HG02885 (cell line): ENCODE measurements at regions not wholly inside any gene's neighbourhood (a gene's known extent, or its start where the extent isn't known, plus 50 kb on each side); places are given as distances from the start of the nearest gene placed in this dataset.
"Not testable (repeated sequence)": the region's sequence is repeated elsewhere in the genome, so short reads cannot be mapped to it uniquely, and the experiment has no call there.

Experiments
- ATAC-seq: cut with Tn5 transposase; IDR thresholded peaks from one replicate; pipeline ENCODE4 v1.9.1; 2021; ENCODE audit warnings: mild to moderate bottlenecking; ENCODE audit not compliant: unreplicated experiment, poor library complexity

DNA sequence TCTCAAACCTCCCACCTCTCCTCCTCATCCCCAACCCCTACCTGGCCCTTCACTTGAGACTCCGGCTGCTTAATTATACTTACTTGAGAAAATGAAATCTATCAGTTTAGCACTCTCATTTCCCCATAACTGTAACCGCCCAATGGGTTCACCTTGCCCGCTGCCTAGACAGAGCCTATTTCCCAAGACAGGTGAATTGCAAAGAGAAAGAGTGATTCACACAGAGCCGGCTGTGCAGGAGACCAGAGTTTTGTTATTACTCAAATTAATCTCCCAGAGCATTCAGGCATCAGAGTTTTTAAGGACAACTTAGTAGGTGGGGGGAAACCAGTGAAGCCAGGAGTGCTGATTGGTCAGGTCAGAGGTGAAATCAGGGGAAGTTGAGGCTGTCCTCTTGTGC is 301.4 kb upstream of the CDYL start:
- no peak for ATAC-seq

DNA sequence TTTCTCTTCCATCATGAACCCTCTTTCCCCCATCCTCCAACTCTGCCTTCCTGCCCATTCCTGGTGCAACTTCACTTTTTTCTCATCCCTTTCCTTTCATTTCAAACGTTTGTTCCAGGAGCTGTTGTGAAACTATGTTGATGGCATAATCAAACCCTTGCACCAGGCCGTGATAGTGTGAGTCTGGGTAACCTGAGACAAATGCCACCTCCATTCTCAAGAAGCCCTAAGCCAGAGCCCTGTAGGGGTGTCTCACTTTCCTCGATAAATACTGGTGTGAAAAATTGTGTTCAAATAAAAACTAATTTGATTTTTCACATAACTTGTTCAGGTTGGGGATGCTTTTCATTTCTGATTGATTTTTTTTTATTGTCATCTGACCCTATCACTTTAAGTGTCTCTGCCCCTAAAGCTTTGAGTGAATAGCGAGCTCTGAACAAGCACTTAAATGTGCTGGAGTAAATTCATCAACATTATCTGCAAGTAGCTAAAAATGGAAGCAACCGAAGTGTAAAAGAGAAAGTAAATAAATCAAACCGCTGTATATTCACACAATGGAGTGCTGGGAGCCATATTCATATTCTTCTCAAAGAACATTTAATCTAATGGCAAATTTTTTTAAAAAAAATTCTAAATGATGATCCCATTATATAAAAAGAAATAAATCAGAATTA is 303.1 kb upstream of the CDYL start:
- no peak for ATAC-seq

DNA sequence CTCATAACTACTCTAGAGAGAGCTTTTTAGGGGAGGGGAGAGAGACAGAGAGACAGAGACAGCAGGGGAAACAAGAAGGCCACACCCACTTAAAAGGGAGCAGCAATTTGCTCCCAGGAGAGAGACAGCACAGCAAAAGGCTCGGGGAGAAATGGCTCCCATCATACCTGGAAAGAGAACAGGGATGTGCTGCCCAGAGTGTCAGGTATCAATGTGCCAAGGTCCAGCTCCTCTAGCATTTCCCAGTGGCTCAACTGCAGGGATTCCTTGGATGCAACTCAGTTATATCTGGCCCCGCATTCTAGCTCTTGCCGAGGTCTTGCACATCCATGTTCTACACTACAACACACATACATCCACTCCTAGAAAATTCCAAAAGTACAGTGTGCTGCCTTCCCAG is 304.0 kb upstream of the CDYL start:
- ATAC-seq = no peak

DNA sequence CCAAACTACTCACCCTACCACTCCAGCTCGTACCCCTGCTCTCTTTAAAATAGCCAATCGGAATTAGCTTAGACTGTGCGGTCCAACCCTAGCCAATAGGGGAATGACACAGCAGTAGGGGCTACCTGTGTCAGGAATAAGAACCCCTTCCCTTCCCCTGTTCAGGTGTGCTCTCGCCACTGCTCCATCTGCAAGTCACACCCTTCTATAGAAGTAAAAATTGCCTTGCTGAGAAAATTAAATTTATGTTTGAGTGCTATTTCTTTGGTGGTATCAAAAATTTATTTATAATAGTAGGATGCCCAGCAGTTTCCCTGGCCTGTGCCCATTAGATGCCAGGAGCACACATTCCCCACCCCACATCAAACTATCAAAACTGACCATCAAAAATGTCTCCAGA is 304.7 kb upstream of the CDYL start:
- ATAC-seq = not testable (repeated sequence)

DNA sequence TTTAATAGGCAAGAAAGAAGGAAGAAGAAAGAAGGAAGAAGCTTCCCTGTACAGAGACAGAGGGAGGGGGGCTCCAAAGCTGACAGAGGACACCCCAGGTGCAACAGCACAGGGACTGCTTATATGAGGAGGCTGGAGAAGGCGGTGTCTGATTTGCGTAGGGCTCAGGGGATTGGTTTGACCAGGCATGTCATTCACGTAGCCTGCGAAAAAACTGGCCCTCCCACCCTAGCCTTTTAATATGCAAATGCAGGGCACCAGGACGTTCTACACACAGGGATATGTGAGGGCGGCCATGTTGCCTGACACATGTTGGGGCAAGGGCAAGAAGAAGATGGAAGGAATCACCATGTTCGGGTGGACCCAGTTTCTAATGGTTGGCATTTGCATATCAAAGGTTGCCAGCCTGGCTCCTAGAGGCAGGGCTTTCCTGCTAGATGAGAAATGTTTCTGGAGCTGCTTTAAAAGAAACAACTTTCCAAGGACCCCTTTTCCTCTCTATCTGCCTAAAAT is 305.4 kb upstream of the CDYL start:
- no peak for ATAC-seq

DNA sequence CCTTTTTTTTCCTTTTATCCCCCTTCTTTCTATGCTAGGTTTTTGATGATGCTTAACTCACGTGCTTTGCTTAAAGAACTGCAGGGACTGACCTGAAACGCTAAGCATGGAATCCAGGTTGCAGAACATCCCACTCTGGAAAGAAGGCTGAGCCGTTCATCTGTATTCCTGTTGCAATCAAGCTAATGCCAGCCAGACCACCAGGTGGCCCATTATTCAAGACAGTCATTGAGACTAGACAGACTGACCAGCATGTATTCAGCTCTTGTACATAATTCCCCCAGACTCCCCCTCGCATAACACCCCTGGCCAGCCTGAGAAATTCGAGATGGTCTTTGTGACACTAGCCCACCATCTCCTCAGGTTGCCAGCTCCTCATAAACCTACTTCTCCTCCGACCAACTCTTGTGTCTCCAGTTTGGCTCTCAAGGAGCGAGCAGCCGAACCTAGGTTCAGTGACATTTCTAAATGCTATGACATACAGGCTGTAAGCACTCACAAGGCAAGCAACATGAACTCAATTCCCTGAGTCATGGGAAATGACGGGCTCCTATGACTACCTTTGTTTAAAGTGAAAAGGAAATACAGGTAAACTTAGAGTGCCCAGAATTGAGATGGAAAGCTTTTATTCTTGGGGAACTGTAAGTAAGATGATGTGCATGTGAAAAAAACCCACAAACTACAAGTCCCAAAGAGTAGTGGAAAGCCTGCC is 309.3 kb upstream of the CDYL start:
- no peak for ATAC-seq

DNA sequence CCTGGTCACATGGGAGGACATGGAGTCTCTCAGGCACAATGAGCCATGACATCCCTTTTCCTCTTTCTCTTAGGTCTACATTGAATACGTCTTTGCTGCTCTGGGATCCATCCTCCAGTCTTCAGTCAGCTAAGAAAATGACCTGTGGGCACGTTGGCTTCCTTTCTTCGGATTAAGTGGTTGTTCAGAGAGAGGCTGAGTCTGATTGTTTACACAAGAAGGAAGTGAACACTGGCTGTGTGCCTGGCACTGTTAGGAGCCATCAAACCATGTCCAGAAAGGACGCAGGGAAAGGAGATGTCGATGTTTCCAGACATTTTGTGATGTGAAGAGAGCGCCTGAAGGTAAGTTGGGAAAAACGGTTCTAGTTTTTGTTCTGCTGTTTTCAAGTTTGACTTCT is 309.9 kb upstream of the CDYL start:
- ATAC-seq = no peak

DNA sequence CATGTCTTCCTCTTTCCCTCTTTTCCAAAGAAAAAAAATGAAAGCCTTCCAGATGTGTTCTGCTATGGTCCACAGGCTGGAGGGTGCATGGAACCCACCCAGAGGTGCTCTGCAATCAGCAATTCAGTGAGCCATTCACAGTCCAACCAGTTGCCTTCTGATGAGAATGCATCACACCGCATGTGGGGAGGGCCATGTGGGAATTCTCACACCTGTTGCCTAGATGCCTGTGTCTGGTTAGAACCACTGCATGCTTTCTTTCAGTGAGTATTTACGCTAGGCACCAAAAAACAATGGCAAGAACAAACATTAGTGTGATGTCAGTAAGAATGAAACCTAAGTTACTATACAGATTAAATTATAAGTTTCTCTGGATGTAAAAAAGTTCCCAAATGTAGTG is 311.6 kb upstream of the CDYL start:
- ATAC-seq = no peak

DNA sequence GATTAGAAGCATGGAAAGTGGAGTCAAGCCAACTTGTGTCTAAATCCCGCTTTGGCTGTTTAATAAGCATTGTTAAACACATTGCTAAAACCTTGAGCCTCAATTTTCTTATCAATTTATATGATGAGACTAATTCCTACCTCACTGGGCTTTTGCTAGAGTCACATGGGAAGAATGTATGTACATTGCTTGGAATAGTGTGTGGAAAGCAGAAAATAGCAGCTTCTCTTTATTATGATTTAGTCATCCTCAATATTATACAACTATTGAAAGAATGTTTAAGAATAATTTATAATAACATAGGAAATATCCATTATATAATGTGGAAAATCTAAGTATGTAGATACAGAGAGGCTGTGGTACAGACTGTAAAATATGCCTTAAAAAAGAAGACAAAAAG is 313.0 kb upstream of the CDYL start:
- ATAC-seq = no peak

DNA sequence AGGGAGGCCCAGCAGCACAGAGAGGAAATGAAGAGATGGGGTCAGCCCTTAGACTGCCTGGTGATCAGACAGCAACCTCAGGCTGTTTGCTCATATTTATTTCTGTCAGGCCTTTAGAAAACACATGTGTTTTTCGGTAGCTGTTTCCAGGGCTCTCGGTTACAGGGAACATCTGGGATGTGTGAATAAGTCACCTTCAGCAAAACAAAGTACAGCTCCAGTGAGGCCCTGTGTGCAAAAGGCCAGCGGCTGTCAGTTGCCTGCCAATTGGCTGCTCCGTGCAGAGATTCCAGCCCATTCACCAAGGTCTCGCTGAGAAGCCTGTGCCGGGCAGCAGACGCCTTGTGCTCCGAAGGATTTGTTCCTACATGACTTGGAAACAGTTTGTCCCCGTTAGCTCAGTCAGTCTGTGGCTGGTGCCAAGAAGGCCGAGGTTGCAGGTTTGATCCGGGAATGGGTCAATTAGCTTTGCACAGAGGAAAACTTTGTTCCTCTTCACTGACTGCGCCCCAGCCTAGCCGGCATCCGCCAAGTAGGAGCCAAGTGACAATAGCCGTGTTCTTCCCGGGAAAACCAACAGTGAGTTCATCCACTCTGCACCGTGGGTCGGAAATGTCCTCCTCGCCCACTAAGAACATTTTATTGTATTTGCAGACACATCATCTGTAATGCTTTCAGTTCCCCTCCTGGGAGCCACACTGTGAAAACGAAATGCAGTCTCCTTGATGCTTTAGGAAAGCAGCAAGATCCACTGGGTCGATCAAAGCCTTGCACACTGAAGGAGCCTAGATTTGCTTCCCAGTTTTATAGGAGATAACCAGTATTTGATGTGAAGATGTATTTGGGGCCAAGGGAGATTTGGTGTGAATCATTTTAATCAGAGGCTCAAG is 315.4 kb upstream of the CDYL start:
- no peak for ATAC-seq

DNA sequence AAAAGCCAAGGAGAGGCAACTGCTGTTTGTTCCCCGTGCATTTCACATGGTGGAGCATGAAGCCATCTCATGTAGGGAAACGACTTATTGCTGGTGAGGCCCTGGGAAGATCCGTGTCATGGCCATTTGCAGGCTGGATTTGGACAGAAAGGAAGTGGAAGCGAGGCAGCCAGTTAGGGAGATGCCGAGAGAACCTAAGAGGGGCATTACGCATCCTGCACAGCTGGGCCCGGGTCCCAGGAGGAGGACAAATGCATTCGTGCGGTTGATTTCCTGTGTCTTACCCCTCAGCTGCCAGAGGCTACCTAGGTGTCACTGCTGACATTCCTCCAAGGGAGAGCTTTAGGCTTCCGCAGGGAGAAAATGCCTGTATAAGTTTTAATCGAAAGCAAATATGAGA is 316.2 kb upstream of the CDYL start:
- no peak for ATAC-seq

DNA sequence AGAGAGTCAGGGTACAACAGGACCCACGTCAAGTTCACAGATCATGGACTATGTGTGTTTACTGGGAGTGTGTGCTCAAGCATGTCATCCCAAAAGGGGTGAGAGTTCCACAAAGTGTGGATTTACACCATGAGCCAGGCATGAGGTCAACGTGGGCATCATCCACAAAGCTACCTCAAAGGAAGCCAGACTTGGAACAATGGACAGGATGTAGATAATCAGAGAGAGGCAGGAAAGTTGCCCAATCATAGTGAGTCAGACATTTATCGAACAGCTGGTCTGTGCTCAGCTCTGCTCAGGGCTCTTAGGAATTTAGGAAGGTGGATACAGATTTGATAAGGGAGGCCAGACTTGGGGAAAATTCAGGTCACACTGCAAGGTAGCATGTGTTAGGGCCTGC is 317.2 kb upstream of the CDYL start:
- no peak for ATAC-seq

DNA sequence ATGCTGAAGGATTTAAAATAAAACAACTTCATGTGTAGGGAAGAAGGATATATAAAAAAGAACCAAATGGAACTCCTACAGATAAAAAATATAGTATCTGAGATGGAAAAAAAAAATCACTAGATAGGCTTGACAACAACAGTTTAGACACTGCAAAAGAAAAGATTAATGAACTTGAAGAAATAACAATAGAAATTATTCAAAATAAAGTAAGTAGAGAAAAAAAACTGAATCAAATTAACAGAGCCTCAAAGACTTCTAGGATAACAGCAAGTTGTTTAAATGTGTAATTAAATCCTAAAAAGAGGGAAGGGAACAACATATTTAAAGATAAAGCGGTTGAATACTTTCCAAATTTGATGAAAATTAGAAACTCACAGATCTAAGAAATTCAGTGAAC is 316.3 kb upstream of the ECI2 start:
- no peak for ATAC-seq

DNA sequence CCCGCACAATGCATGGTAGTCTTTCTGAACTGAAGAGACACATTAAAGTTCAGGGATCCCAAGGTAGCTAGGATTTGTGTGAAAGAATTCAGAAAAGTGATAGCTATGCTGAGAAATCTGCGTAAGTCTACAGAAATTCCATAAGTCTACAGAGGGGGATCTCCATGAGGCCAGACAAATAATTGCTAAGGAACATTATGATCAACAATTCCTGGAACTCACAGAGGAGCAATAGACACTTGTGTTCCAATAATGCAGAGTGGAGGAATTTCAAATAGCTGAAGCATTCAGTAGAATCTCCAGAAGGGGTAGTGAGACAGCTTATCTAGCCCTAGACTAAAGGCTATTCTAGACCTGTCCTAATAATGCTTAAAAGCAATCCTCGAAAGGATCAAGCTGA is 315.7 kb upstream of the ECI2 start:
- no peak for ATAC-seq

DNA sequence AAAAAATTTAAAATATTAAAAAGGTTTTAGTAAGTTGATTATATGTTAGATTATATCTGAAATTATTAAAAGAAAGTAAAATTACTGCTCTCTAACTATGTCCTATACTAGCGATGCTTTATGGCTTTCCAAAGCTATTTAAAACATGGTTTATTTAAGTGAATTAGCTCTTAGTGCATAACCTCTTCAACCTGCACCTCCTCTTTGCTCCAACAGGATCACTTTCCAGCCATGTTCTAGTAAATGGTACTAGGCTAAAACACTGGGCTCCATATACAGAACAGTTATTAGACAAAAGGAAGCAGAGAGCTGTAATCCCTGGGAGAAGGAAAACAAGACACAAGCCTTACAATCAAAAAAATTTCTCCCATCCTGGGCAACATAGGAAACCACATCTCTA is 314.9 kb upstream of the ECI2 start:
- ATAC-seq = no peak

DNA sequence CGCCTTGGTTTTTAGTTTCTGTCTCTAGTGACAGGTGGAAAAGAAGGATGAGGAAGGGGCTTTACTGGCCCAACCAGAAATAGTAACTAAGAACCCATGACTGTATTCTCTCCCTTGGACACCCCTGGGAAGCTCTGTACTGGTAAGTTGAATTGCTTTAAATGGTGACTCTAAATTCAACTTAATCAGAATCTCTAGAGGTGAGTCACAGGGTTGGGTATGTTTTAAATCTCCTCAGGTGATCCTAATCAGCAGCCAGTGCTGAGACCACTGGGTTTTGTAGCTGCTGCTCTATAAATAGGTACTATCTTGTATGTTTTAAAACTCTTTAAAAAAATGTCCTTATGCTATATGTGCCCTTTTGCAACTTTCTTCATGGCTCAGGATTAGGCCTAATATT is 314.0 kb upstream of the ECI2 start:
- no peak for ATAC-seq

DNA sequence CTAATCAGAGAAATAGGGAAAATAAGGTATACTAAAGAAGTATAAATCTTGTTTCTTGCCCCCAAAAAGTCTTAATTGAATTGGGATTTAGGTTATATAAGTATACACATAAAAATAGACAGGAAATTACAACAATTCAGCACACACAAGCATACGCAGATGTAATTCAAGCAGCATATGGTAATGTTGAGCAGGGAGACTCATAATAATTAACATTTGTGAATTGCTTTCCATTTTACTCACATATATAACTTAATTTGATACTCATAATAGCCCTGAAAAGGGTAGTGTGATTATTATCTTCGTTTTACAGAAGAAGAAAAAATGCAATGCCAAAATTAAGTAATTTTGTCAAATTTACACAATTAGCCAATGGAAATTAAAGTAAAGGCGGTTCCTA is 313.5 kb upstream of the ECI2 start:
- no peak for ATAC-seq

DNA sequence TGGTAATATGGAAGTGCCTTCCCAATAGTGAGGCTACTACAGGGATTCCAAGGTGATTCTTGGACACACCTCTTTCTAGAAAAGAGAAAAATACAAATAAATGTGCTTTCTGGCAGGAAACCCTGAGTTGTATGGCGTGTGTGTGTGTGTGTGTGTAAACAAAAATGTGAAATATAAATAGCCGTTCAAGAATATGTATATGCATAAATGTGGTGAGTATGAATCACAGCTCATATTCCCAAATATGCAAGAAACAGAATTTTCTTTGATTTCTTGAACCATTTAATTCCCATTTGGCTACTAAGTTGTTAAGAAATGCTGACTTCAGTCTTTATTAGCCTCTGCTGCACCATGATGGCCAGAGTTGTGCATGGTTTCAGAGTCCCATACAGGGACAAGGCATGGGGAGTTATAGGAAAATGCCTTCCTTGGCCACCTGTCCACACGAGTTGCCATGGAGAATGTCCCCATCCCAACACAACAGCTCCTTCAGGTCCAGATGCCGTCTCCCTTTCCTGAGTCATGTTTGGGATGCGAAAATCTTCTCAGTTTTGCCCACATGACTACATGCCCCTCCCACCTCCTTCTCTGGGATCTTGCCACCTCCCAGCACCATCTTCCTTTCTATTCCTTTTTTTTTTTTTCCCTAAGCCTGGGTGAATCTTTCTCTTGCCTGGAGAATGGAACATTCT is 312.4 kb upstream of the ECI2 start:
- ATAC-seq = no peak

DNA sequence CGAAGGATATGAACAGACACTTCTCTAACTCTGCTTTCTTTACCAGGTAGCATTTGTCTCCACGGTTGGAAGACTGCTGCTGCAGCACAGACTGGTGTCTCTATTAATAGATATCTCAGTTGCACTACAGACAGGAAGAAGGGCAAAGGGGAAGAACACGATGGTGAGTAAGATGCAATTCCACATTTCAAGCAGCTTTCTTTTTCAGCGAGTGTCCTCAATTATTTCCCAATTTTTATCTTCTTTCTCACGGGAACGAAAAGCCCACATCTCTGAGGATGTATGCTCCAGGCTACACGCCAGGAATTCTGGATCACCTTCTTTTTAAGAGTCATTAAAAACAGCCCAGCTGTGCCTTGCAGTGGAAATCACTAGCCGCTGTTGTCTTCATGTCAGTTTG is 311.6 kb upstream of the ECI2 start:
- no peak for ATAC-seq

DNA sequence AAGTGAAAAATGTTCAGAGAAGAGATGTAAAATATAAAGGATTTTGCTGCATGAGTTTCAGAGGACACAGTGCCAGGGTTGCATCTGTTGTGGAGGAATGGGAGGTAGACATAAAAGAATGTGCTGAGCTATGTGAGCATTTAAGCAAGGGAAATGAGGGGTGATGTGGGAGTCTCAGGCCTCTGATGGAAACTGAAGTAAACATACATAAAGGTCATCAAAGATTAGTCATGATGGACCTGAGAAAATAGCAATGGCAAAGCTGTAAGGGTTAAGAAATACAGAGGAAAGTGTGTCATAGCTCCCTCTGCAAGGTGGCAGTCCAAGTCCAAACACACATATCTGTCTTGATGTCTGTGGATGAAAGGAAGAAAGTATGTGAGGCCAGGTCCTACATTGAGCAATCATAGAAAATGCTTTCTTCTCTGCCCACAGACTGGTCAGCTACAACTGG is 306.6 kb upstream of the ECI2 start:
- no peak for ATAC-seq
